ENCODE measurements at regions not wholly inside any gene's neighbourhood (a gene's known extent, or its start where the extent isn't known, plus 50 kb on each side); places are given as distances from the start of the nearest gene placed in this dataset.
A peak's percentile ranks its signal among the peaks of the same experiment; 100 is the strongest.

DNA sequence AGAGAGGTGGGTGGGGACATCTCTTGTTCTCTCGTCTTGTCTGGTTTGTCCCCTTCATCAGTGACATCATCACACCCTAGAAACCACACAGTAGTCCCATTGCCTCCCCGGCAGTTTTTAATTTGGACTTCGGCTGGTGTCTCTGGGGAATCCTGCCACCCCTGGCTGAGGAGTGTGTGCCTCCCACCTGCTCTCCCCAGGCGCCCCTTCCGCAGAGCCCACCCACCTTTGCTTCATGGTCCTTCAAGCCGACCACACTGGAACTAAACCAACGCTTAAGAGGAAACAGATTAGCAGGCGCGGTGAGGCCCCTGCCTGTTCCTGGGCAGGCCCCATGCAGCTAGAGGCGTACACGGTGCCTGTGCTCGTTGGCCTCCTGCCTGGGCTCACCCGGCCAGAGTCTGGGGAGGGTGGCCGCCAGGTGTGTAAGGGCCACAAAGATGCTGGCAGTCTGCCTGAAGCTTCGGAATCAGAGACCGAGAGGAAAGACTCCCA, 107.6 kb upstream of the SPRY4 start:
- DNase-seq = no peak

DNA sequence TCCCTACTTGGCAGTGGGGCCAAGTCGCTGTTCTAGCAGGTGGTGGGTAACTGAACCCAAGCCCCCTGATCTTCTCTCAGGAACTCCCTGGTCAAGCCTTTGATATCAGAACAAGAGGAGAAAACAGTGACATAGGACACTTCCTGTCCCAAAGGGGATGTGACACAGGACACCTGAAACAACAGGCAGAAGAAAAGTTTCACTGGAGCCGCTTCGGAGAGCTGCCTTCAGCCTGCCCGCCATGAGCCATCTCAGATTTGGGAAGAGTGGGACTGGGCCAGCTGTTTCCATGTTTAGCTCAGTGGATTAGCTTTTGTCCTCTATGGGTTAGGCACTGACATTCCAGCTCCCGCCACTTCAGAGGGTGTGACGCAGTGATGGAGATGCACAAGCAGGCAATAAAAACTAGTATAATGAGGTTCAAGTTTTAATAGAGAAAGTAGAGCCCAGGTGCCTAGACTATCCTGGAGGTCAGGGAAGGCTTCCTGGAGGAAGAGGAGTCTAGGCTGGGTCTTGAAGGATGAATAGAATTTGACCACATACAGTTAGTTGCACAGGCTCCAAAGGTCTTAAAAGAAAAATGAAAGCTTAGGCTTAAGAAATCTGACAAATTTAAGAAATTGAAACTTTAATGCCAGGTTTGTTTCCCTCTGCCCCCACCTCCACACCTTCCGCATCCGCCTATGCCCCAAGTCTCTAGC, 104.1 kb upstream of the SPRY4 start:
- peak; percentile 24 to 63 for DNase-seq

DNA sequence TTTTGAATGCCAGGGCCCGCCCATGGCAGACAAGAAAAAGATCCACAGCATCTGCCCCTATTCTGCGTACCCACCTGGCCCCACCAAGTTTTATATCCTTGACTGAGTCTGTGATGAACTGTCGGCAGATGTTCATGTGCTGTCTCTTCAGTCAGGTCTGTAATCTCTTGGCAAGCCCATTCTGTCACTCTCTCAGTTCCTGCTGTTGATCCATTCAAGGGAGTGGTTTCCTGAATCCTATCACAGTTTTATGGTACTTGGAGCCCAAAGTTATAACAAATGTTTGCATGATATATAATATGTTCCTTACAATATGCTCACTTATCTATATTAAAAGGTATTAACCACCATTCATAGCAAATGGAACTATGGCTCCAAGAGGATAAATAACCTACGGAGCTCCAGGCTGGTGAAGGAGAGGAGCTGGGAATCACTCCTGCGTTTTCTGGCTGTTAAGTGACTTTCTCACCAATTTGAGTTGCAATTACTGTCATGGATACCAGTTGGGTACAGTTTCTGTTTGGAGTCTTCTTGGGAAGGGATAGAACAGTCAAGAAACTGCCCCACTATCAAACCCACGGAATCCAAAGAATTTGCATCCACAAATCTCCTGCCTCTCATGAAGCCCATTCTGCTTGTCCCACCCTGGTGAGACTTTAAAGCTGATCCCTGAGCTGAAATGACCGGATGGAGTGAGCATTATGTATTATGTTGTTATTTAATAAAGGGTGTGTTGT, 103.4 kb upstream of the SPRY4 start:
- peak; percentile 86 to 92 for DNase-seq

DNA sequence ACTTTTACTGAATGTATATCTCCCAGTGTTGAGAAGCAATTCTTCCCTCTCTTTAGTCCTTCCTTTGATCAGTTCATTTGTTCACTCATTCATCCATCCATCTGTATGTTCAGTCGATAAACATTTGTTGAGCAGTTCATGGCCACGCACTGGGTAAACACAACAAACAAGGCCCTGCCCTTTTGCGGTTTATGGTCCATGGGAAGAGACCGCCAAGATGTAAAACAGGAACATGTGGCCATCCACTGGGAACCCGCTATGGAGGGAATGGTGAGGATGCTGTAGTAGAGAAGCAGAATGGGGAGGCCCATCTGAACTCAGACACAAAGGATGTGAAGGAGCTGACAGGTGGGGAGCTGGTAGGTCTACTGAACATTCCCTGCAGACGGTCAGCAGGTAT, 102.7 kb upstream of the SPRY4 start:
- DNase-seq = peak in 1 of 2 experiments; percentile 25

DNA sequence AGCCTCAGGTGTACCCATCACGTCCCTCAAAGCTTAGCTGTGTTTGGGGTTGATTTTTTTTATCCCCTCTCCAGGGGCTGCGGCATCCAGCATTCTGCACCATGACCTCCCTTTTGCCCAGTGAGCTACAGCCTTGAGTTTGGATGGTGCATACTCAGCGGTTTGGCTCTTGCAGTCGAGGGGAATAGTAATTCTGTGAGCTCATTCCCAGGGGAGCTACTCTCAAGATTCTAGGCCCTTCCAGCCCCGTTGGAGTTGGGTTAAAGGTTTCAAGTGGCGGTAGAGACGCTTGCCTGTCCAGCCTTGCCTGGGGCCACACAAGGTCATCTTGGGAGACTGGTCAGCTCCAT, 102.2 kb upstream of the SPRY4 start:
- no peak for DNase-seq

DNA sequence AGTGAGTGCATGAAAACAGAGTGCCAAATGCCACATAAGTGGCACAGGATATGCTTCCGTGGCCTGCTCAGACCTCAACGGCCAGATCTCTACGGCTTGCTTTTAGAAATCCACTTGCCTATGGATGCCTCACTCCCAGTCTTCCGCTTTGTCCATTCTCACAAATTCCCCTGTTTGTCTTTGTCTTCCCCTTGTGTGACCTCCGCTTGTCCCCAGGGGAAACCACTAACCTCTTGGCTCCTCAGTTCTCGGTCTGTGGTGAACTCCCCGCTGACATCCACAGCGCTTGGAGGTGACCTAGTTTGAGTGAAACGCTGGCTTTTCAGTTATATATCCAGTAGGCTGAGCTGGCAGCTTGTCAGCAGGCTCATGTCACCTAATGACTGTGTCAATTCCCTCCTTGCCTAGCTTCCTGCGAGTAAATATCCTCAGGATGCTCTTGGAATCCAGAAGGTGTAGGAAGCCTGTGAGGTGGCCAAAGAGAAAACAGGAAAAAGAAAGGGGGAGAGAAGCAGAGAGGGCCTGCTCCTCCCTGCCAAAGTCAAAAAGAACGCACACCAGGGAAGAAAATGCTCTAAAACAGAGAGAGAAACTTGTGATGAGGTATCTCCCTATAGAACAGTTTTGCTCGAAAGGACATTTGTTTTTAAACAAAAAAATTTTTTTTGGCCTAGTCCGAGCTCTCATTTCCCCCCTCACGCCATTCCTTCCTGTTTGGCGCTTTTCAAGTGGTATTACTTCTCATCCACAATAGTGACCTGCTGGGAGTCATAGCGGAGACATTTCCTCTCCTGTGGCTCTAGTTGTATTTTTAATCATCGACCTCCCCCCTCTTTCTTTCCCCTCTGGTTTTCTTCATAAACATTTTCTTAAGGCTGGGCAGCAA, 101.6 kb upstream of the SPRY4 start:
- DNase-seq = no peak

DNA sequence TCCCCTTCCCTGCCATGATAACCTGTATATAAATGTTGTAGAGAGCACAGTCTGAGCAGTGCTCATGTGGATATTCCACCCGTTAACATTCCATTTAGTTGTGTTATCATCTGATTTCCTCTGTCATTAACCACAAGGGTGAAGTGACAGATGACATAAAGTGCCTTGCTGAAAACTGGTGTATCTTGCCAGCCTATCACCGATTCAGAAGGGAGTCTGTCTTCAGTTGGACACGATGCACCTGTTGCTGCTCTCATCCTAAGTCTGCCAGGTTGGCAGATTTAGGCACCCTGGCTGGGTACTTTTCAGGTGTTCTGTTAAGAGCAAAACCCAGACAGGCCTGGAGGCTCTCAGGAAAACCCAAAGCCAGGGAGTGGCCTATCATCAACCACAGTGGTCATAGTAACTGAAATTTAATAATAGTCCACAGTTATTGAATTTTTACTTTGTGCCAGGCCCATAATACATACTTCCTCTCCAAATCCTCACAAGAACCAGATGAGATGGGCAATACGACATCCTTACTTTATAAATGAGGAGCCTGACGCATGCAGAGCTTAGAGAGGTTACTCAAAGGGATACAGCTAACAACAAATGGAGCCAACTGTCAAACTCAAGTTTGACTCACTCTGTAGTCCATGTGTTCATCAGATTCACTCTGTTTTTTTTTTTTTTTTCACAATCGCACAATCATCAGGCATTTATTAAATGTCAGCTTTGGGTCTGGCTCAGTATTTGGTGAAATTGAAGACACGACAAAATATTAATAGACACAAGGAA, 100.7 kb upstream of the SPRY4 start:
- DNase-seq = no peak

DNA sequence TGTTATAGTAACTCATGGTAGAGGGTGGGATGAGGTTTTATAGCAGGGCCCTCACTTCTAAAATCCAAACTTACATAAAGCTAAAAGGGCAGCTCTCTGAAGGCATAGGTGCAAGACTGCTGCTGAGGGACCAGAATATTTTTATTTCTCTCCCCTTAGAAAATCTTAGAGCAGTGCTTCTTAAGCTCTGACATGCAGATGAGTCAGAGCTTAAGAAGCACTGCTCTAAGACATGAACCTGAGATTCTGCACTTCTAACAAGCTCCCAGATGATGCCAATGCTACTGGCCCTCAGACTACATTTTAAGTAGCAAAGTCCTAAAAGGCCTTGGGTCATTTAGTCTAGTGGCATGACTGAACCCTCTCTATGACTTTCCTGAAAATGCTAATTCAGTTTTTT, 97.6 kb upstream of the SPRY4 start:
- DNase-seq = no peak

DNA sequence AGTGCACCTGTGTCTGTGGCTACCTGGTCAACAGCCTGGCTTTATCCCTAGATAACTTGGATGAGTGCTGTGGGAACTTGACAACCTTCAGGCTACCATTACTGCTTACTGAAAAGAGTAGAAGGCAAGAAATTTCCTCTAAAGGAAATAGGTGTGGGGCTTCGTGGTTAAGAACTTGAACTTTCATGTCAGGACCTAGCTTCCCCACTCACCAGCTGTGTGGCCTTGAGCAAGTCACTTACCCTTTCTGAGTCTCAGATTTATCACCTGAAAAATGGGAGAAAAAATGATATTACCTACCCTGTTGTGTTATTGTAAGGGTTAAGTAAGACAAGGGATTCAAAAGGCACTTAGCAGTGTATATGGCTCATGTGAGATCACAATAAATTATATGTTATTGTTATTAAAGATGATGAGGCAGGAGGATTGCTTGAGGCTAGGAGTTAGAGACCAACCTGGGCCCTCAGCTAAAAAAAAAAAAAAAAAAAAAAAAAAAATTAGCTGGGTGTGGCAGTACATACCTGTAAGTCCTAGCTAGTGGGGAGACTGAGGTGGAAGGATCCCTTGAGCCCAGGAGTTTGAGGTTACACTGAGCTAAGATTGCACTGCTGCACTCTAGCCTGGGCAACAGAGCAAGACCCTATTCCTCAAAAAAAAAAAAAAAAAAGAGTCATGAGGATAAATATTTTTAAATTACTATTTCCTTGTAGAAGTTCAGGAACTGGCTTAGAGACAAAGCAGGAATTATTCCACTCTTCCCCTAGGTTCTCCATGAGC, 97.0 kb upstream of the SPRY4 start:
- DNase-seq = no peak

DNA sequence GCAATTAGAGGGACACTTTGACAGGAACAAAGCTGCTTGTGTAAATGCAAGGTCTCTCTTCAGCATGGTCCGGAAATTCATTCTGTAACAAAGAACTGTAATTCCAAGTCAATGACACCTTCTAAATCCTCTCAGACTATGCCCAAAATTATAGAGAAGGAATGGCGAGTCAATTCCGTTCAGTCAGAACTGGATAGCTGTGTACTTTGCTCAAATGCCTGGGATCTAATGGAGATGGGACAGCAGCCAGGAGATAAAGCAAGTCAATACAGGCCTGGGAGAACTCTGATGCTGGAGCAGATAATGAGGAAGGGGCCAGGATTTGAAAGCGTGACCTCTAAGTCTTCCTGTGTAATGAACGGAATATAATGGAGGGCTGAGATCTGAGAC, 96.4 kb upstream of the SPRY4 start:
- DNase-seq = no peak

DNA sequence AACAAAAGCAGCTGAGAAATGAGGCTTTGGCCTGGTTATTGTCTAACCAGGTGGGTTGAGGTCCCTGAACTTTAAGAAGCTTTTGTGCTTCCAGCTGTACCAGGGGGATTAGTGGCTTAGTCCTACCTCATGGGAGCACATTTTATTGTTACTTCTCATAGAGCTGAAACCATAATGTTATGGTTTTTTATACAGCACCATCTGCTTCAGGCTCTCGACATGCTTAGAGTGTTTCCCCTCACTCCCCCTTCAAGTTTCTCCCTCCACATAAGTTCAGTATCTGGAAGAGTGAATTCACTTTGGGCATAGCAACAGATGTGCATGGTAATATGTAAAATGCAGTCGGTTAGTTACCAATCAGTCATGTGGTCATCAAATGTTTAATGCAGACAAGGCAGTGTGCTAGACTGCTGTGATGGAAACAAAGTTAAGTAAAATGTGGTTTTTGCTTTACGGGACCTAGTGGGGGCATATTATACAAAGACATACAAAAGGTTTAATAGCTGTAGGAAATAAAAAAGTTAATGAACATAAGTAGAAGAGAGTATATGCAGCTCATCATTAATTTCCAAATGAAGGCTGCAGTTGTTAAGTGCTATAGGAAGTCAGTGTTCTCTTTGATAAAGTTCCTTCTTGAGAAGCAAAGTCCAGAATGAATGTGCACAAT, 95.9 kb upstream of the SPRY4 start:
- DNase-seq = peak; percentile 90 to 99

DNA sequence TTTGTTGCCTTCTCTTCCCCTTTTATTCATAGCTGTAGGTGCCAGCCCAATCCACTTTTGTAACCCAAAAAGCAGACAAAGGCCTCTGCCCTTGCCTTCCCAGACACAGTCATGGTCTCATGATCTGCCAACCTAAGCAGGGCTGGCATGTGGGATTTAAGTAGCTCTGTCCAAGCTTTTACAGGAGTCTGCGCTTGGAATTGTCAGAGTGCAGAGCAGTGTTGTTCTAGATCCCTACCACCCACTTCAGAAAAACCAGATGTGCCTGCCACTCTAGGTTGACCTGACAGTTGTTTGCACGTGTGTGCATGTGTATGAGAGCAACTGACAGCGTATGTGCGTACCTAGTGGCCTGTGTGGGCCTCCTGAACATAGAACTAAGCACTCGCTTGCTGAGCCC, 87.8 kb upstream of the SPRY4 start:
- peak in 1 of 2 experiments; percentile 26 for DNase-seq

DNA sequence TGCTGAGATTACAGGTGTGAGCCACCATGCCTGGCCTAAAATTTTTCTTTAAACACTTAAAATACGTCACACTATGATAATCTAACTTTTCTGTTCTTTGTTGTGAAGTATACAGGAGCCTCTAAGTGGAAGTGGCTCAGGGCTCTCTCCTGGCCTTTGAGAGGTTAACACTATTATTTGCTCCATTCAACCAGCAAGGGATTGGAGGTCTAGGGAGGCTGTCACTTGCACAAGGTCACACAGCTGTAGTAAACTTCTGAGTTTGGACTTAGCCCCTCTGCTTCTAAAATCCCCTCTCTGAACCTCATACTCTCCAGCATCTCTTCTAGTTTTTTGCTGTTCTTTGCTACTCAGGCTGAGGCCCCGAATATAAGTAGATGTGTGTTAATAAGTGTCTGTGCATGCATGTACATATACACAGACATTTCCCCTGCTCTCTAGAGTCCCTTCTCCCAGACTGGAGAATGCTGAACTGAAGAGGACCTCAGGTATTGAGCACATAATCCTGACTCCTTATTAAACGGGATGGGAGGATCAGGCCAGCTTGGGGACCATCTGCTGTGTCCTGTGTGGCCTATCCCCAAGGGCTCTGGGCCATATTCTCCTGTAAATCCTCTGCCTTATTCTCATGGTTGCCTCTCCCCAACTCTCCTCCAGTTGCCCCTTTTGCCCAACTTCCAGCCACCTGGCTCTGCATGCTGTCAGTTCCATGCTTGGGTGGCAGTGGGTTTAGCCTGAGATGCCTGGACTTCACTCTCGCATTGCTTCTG, 87.0 kb upstream of the SPRY4 start:
- peak; percentile 88 to 94 for DNase-seq

DNA sequence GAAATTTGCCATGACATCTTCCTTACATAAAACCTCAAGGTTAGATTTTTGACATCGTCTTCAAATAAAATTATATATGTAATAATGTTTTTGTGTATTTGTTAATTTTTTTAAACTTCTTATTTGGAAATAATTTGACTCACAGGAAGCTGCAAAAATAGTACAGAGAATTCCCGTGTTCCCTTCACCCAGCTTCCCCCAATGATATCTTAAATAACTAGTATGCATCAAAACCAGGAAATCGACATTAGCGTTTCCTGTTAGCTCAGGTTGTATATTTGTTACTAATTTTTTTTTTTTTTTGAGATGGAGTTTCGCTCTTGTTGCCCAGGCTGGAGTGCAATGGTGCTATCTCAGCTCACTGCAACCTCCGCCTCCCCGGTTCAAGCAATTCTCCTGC, 86.3 kb upstream of the SPRY4 start:
- DNase-seq = no peak

DNA sequence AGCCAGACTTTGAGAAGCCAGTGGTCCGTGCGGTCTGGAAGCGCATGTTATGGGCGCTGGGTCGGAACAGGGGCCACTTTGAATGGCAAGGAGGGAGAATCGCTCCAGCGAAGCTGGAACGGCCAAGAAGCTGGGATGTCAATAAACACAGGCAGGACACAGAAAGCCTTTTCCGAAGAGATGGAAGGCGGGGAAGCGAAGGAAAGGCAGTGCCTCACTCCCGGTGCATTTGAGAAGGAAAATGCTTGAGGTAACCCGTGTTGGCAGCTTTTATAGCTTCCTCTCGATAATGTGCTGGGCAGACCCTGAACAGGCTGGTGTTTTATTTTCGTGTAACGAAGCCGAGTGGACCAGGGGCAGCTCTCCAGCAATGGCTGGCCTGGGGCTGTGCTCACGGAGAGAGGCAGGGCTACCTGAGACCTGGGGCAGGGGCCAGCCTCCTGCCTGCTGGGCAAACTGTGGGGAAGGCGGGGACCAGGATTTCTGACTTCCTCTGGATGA, 84.2 kb upstream of the SPRY4 start:
- DNase-seq = no peak

DNA sequence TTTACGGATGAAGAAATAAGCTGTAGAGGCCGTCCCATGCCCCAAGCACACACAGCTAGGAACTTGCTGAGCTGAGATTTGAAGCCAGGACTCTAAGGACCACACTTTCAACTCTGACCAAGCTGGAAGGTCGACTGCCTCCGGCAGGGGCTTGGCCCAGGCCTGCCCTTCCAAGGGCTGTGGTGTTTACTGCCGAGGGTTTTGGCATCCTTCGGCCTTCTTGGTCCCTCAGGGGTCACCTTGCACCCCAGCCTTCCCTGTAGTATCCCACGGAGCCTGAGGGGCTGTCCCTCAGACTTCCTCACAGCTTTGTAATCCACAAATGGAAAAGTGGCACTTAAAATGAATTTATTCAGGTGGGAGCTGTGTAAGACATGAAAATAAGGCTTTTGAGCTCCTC, 83.7 kb upstream of the SPRY4 start:
- DNase-seq = no peak

DNA sequence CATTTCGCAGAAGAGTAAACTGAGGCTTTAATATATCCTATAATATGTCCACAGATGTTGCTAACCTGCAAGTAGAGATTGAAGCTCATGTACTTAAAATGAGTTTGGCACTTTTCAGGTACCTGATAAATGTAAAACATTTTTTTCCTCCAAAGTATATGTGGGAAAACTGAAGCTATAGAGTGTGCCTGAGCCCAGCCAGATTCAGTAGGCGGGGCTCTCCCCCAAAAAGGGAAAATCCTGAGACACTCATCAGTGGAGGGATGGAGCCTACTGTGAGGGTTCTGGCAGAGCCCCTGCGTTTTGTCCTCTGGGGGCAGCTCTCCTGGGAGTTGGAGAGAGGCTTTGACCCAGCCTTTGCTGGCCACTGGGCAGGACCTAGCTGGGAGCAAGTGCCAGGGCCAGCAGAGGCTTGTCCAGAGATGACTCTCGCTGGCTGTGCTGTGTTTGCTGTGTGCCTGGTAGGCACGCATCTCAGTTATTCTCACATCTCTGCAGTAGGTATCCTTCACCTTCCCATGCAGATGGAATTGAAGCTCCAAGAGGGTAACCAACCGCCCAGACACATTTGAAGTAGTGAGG, 81.1 kb upstream of the SPRY4 start:
- no peak for DNase-seq

DNA sequence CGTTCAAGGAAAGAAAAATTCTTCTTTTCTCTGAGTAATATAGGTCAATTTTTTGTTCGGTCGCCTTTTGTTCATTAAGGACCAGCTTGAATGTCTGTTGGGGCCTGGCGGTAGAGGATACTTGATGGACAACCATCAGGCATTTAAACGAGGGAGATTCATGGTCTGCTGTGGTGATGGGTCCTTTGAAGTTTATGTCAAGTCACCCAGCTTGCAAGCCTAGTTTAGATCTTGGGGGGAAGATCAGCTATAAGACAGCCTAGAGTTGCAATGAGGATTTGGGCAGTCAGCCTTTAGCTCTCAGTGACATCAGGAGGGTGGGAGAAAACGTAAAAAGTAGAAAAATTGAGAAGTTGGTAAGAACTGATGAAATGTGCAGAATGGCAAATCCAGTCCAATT, 80.2 kb upstream of the SPRY4 start:
- DNase-seq = no peak

DNA sequence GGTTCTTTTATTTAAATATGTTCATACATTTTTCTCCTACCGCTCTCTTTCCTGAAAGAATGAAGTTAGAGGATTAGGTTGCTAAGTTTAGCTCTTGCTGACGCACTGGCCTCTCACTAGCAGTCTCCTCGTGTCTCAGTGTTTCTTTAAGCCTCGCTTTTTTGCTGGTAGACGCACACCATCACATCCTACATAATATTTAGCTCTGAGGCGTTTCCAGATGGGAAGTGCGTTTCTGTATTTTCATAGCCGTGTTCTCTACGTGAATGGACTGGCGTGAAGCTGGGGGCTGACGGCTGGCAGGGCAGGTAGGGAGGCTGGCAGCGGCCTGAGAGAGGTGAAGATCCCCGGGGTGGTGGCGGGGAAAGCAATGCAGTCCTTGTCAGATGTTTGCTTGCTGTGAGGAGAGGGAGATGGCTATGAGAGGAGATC, 79.2 kb upstream of the SPRY4 start:
- DNase-seq = no peak

DNA sequence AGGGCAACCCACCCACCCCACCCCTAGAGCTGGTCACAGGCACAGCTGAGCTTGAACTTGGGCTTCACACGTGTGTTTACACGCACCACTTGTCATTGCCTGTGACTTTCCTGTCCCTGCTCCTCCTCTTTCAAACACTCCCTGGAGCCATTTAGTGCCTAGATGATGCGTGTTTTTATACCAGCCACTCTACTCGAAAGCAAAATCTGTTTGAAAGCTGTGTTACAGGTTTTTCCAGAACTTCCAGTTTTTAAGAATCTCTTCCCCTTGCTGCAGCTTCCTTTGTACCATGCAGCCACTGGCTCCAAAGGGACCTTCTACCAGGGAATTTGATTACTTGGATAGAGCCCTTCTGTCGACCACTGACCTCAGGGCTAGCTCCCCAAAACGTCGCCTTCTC, 78.8 kb upstream of the SPRY4 start:
- DNase-seq = no peak

All from NCI-H524 (cell line).